HepG2 (cell line): ENCODE measurements at regions not wholly inside any gene's neighbourhood (a gene's known extent, or its start where the extent isn't known, plus 50 kb on each side); places are given as distances from the start of the nearest gene placed in this dataset.
A peak's percentile ranks its signal among the peaks of the same experiment; 100 is the strongest.

Source experiments
- ATRX ChIP-seq: sonication (generic); formaldehyde crosslinking; IDR thresholded peaks from 2 replicates; pipeline ENCODE4 v1.4.0; 2020; ENCODE audit warnings: missing genetic modification reagents, borderline replicate concordance
- ESRRA ChIP-seq: sonication (generic); formaldehyde crosslinking; IDR thresholded peaks from 2 replicates; pipeline ENCODE4 v1.5.1; 2020; ENCODE audit warnings: mild to moderate bottlenecking, low read depth, missing genetic modification reagents
- ETV6 ChIP-seq: sonication (generic); formaldehyde crosslinking; conservative IDR thresholded peaks from 2 replicates; pipeline ENCODE4 v1.4.0; 2020; ENCODE audit warnings: missing genetic modification reagents
- FIP1L1 ChIP-seq: fragments of 200-400 bp; formaldehyde crosslinking; IDR thresholded peaks from 2 replicates; pipeline ENCODE4 v1.6.1; 2018; ENCODE audit warnings: low read depth, mild to moderate bottlenecking, low read length, moderate library complexity, borderline replicate concordance; ENCODE audit not compliant: insufficient read depth
- GLI4 ChIP-seq: sonication (generic); formaldehyde crosslinking; IDR thresholded peaks from 2 replicates; pipeline ENCODE4 v1.5.1; 2020; ENCODE audit warnings: missing genetic modification reagents, mild to moderate bottlenecking, moderate library complexity, borderline replicate concordance
- GPN1 ChIP-seq: sonication (generic); formaldehyde crosslinking; IDR thresholded peaks from 2 replicates; pipeline ENCODE4 v1.5.1; 2020; ENCODE audit warnings: missing genetic modification reagents, borderline replicate concordance
- KAT7 ChIP-seq: IDR thresholded peaks from 2 replicates; pipeline ENCODE4 v1.6.1; 2018; ENCODE audit warnings: borderline replicate concordance, missing compliant biosample characterization
- MBD4 ChIP-seq: IDR thresholded peaks from 2 replicates; pipeline ENCODE4 v1.6.1; 2012; ENCODE audit warnings: low read length, inconsistent platforms, borderline replicate concordance
- MIXL1 ChIP-seq: IDR thresholded peaks from 2 replicates; pipeline ENCODE4 v1.6.1; 2016
- MTA1 ChIP-seq: sonication (generic); formaldehyde crosslinking; IDR thresholded peaks from 2 replicates; pipeline ENCODE4 v1.4.0; 2020; ENCODE audit warnings: missing genetic modification reagents, mild to moderate bottlenecking, borderline replicate concordance
- PCBP2 ChIP-seq: fragments of 200-400 bp; formaldehyde crosslinking; optimal IDR thresholded peaks from 2 replicates; pipeline ENCODE3; 2018; ENCODE audit warnings: low read length, low read depth; ENCODE audit not compliant: poor library complexity, severe bottlenecking
- TAF1 ChIP-seq: sonication (generic); formaldehyde crosslinking; IDR thresholded peaks from 2 replicates; pipeline ENCODE4 v1.4.0; 2020; ENCODE audit warnings: missing genetic modification reagents
- TBX3 ChIP-seq: fragments of 450-650 bp; IDR thresholded peaks from 2 replicates; pipeline ENCODE4 v1.6.1; 2017; ENCODE audit warnings: antibody characterized with exemption, mild to moderate bottlenecking, inconsistent platforms, borderline replicate concordance
- ZBTB20 ChIP-seq: sonication (generic); formaldehyde crosslinking; IDR thresholded peaks from 2 replicates; pipeline ENCODE4 v1.8.1; 2023; ENCODE audit warnings: missing genetic modification reagents, low read depth, mild to moderate bottlenecking, borderline replicate concordance
- ZMYM2 ChIP-seq: sonication (generic); formaldehyde crosslinking; IDR thresholded peaks from 2 replicates; pipeline ENCODE4 v1.8.0; 2022; ENCODE audit warnings: mild to moderate bottlenecking, missing genetic modification reagents
- ZNF234 ChIP-seq: sonication (generic); formaldehyde crosslinking; conservative IDR thresholded peaks from 2 replicates; pipeline ENCODE4 v1.5.1; 2020; ENCODE audit warnings: mild to moderate bottlenecking, missing genetic modification reagents
- ZNF235 ChIP-seq: sonication (generic); formaldehyde crosslinking; IDR thresholded peaks from 2 replicates; pipeline ENCODE4 v1.8.1; 2023; ENCODE audit warnings: mild to moderate bottlenecking, missing genetic modification reagents, borderline replicate concordance
- ZNF263 ChIP-seq: sonication (generic); formaldehyde crosslinking; IDR thresholded peaks from 2 replicates; pipeline ENCODE4 v1.4.0; 2020; ENCODE audit warnings: missing genetic modification reagents
- ZNF564 ChIP-seq: sonication (generic); formaldehyde crosslinking; IDR thresholded peaks from 2 replicates; pipeline ENCODE4 v1.8.1; 2023; ENCODE audit warnings: mild to moderate bottlenecking, missing genetic modification reagents
- ZNF589 ChIP-seq: sonication (generic); formaldehyde crosslinking; conservative IDR thresholded peaks from 2 replicates; pipeline ENCODE4 v1.8.0; 2022; ENCODE audit warnings: mild to moderate bottlenecking, moderate library complexity, missing genetic modification reagents
- ZNF75D ChIP-seq: sonication (generic); formaldehyde crosslinking; IDR thresholded peaks from 2 replicates; pipeline ENCODE4 v1.8.1; 2023; ENCODE audit warnings: missing genetic modification reagents, mild to moderate bottlenecking, borderline replicate concordance
- ZNF776 ChIP-seq: sonication (generic); formaldehyde crosslinking; IDR thresholded peaks from 2 replicates; pipeline ENCODE4 v1.4.0; 2020; ENCODE audit warnings: mild to moderate bottlenecking, missing genetic modification reagents
- TF ChIP-seq, protein P1 (sequence below): sonication (generic); formaldehyde crosslinking; IDR thresholded peaks from 2 replicates; pipeline ENCODE4 v1.4.0; 2020; ENCODE audit warnings: low read depth, mild to moderate bottlenecking, missing genetic modification reagents
- TF ChIP-seq, protein P2 (sequence below): sonication (generic); formaldehyde crosslinking; IDR thresholded peaks from 2 replicates; pipeline ENCODE4 v1.5.1; 2020; ENCODE audit warnings: mild to moderate bottlenecking, missing genetic modification reagents, borderline replicate concordance
- TF ChIP-seq, protein P3 (sequence below): IDR thresholded peaks from 2 replicates; pipeline ENCODE4 v1.6.1; 2016; ENCODE audit warnings: missing compliant biosample characterization, missing genetic modification reagents, borderline replicate concordance
- TF ChIP-seq, protein P4 (sequence below): sonication (generic); formaldehyde crosslinking; IDR thresholded peaks from 2 replicates; pipeline ENCODE4 v1.4.0; 2020; ENCODE audit warnings: mild to moderate bottlenecking, missing genetic modification reagents

DNA sequence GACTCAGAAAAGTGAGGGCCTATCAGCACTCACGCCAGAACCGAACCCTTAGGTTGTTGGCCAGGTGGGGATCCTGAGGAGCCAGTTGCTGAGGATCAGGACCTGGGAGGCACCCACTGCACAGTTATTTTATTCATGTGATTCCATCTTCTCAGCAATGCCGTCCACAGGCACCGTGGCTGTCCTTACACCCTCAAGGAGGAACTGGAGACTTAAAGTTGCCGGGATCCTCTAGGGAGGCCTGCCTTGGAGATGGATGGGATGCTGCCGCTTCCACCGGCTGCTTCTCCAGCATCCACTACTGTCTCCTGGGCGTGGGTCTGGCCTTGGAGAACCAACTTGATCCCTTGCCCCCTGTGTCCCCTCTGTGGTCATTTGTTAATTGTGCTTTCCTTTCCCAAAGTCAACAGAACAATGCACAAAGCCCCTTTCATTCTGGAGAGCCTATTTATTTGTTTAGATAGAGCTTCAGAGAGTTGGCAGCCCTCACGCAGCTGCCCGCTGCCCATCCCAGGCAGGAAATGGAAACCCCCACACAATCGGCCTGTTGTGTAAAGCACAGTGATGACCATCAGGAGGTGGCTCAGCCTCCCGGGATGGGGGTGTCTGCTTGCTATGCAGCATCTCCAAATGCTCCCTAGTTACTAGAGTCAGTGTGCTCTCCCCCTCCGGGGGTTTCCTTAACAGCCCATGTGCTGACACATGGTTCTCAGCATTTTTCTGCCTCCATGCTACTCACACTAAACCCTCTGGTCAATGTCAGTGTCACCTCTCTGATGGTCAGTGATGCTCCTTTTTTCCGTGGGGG lies 52.9 kb upstream of the IGFBP3 start (continued):
- TF ChIP-seq, protein P1, sequence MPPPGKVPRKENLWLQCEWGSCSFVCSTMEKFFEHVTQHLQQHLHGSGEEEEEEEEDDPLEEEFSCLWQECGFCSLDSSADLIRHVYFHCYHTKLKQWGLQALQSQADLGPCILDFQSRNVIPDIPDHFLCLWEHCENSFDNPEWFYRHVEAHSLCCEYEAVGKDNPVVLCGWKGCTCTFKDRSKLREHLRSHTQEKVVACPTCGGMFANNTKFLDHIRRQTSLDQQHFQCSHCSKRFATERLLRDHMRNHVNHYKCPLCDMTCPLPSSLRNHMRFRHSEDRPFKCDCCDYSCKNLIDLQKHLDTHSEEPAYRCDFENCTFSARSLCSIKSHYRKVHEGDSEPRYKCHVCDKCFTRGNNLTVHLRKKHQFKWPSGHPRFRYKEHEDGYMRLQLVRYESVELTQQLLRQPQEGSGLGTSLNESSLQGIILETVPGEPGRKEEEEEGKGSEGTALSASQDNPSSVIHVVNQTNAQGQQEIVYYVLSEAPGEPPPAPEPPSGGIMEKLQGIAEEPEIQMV (CRISPR knock-in tag) = no peak
- TF ChIP-seq ZNF235 (CRISPR knock-in tag) = no peak
- TF ChIP-seq ATRX = no peak
- TF ChIP-seq ETV6 (CRISPR knock-in tag) = no peak
- peak; percentile 71 for TF ChIP-seq ZNF564 (CRISPR knock-in tag)
- TF ChIP-seq ZMYM2 (CRISPR knock-in tag) = peak; percentile 62; the same call in 1 of the 2 replicates
- peak; percentile 36 for TF ChIP-seq ZNF263
- TF ChIP-seq KAT7 (CRISPR knock-in tag) = no peak
- no peak for TF ChIP-seq ZNF75D
- no peak for TF ChIP-seq PCBP2
- TF ChIP-seq FIP1L1 = no peak
- TF ChIP-seq, protein P2, sequence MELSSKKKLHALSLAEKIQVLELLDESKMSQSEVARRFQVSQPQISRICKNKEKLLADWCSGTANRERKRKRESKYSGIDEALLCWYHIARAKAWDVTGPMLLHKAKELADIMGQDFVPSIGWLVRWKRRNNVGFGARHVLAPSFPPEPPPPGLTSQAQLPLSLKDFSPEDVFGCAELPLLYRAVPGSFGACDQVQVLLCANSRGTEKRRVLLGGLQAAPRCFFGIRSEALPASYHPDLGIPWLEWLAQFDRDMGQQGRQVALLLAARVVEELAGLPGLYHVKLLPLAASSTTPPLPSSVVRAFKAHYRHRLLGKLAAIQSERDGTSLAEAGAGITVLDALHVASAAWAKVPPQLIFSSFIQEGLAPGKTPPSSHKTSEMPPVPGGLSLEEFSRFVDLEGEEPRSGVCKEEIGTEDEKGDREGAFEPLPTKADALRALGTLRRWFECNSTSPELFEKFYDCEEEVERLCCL = no peak
- no peak for TF ChIP-seq TBX3
- TF ChIP-seq, protein P3, sequence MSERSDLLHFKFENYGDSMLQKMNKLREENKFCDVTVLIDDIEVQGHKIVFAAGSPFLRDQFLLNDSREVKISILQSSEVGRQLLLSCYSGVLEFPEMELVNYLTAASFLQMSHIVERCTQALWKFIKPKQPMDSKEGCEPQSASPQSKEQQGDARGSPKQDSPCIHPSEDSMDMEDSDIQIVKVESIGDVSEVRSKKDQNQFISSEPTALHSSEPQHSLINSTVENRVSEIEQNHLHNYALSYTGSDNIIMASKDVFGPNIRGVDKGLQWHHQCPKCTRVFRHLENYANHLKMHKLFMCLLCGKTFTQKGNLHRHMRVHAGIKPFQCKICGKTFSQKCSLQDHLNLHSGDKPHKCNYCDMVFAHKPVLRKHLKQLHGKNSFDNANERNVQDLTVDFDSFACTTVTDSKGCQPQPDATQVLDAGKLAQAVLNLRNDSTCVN = 0 out of 2 replicates have a peak, but pooled peaks have one; percentile 35
- TF ChIP-seq GPN1 (CRISPR knock-in tag) = no peak
- TF ChIP-seq, protein P4, sequence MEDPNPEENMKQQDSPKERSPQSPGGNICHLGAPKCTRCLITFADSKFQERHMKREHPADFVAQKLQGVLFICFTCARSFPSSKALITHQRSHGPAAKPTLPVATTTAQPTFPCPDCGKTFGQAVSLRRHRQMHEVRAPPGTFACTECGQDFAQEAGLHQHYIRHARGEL = no peak
- TF ChIP-seq ZBTB20 (CRISPR knock-in tag) = peak; percentile 71; the same call in 1 of the 2 replicates
- TF ChIP-seq ESRRA (CRISPR knock-in tag) = no peak
- TF ChIP-seq MTA1 (CRISPR knock-in tag) = peak; percentile 23; the same call in 1 of the 2 replicates
- no peak for TF ChIP-seq ZNF589
- TF ChIP-seq ZNF234 (CRISPR knock-in tag) = no peak
- TF ChIP-seq ZNF776 (CRISPR knock-in tag) = no peak
- peak; percentile 83; the same call in 1 of the 2 replicates for TF ChIP-seq MIXL1 (CRISPR knock-in tag)
- no peak; the same call in 1 of the 2 replicates for TF ChIP-seq MBD4
- no peak for TF ChIP-seq TAF1
- no peak for TF ChIP-seq GLI4 (CRISPR knock-in tag)
